PC-9 (cell line): ENCODE measurements at regions not wholly inside any gene's neighbourhood (a gene's known extent, or its start where the extent isn't known, plus 50 kb on each side); places are given as distances from the start of the nearest gene placed in this dataset.
"Not testable (repeated sequence)": the region's sequence is repeated elsewhere in the genome, so short reads cannot be mapped to it uniquely, and the experiment has no call there.

Experiments
- BruUV-seq: library from RNA; stranded (reverse); fragments of 400-500 nt; replicated peaks from 2 replicates; lab custom pipeline; 2021; lab: Mats Ljungman, UMichigan
- CTCF ChIA-PET: fragments of 300-600 bp; sonication (Branson Sonifier 250); formaldehyde crosslinking; loops from one replicate; lab custom pipeline; 2022; ENCODE audit warnings: antibody characterized with exemption; lab: Charles Lee
- POLR2A ChIA-PET: fragments of 300-600 bp; sonication (Branson Sonifier 250); formaldehyde crosslinking; loops from one replicate; lab custom pipeline; 2022; ENCODE audit warnings: antibody characterized with exemption; ENCODE audit not compliant: unreplicated experiment; lab: Charles Lee
- DNase-seq, 2 experiments: peaks; one replicate each; pipeline versions ENCODE4 v3.0.0 to v3.0.0-alpha.2; 2015 to 2022; ENCODE audit warnings: mixed read lengths in 1 of 2
- H2AFZ ChIP-seq: fragments of 200-600 bp; sonication (generic); 2 replicates; pipeline ENCODE4 v1.8.1; 2017; ENCODE audit warnings: antibody characterized with exemption
- H3F3A ChIP-seq: fragments of 200-600 bp; sonication (generic); 2 replicates; pipeline ENCODE4 v1.8.1; 2017; ENCODE audit warnings: antibody characterized with exemption, mild to moderate bottlenecking, low read depth; ENCODE audit not compliant: insufficient read depth
- H3K27ac ChIP-seq: fragments of 200-600 bp; sonication (generic); 2 replicates; pipeline ENCODE4 v1.6.1; 2016; ENCODE audit warnings: mixed run types
- H3K27me3 ChIP-seq: fragments of 200-600 bp; sonication (generic); 2 replicates; pipeline ENCODE4 v1.6.1; 2016; ENCODE audit warnings: low read depth, mixed run types; ENCODE audit not compliant: insufficient read depth
- H3K36me3 ChIP-seq: fragments of 200-600 bp; sonication (generic); 2 replicates; pipeline ENCODE4 v1.6.1; 2016; ENCODE audit warnings: low read depth, mixed run types
- H3K4me1 ChIP-seq: fragments of 200-600 bp; sonication (generic); replicated peaks from 2 replicates; pipeline ENCODE4 v1.6.1; 2016; ENCODE audit warnings: mixed run types; ENCODE audit not compliant: insufficient read depth
- H3K4me2 ChIP-seq: fragments of 200-600 bp; sonication (generic); 2 replicates; pipeline ENCODE4 v1.6.1; 2017; ENCODE audit warnings: mixed run types
- H3K4me3 ChIP-seq: fragments of 200-600 bp; sonication (generic); 2 replicates; pipeline ENCODE4 v1.6.1; 2016; ENCODE audit warnings: mixed run types
- H3K79me2 ChIP-seq: fragments of 200-600 bp; sonication (generic); 2 replicates; pipeline ENCODE4 v1.6.1; 2017; ENCODE audit warnings: low read depth, mixed run types
- H3K9me2 ChIP-seq: fragments of 200-600 bp; sonication (generic); 2 replicates; pipeline ENCODE4 v1.8.1; 2017; ENCODE audit warnings: mild to moderate bottlenecking; ENCODE audit not compliant: insufficient read depth
- H3K9me3 ChIP-seq: fragments of 200-600 bp; sonication (generic); 2 replicates; pipeline ENCODE4 v1.8.1; 2016; ENCODE audit warnings: low read depth; ENCODE audit not compliant: insufficient read depth
- H4K20me1 ChIP-seq: fragments of 200-600 bp; sonication (generic); 2 replicates; pipeline ENCODE4 v1.8.1; 2017; ENCODE audit not compliant: insufficient read depth
- CTCF ChIP-seq: fragments of 200-600 bp; sonication (generic); conservative IDR thresholded peaks from 2 replicates; pipeline ENCODE4 v1.6.1; 2017; ENCODE audit warnings: mixed run types, antibody characterized with exemption, mild to moderate bottlenecking, moderate library complexity
- EZH2 ChIP-seq: fragments of 200-600 bp; sonication (generic); IDR thresholded peaks from 2 replicates; pipeline ENCODE4 v1.8.0; 2017; ENCODE audit warnings: antibody characterized with exemption, low read depth
- intact Hi-C: fragments of 100-400 bp; cut with micrococcal nuclease; formaldehyde crosslinking; loops from one replicate; pipeline ENCODE4 v1.10.0; 2022; ENCODE audit not compliant: unreplicated experiment

- Histone ChIP-seq H3K9me3 (no peaks in the 10 kb centered on the region), H4K20me1 (no peaks in the 10 kb centered on the region), H3F3A (no peaks in the 10 kb centered on the region), H3K4me2 (no peak overlapping the region), H3K4me1 (no peaks in the 10 kb centered on the region), H3K79me2 (no peaks in the 10 kb centered on the region), H3K27ac (no peak overlapping the region), H3K9me2 (no peaks in the 10 kb centered on the region), H2AFZ (no peak overlapping the region), H3K4me3 (no peak overlapping the region), H3K27me3 (no peaks in the 10 kb centered on the region), H3K36me3 (no peaks in the 10 kb centered on the region)
- POLR2A ChIA-PET: no interaction called here
- CTCF ChIA-PET: no interaction called here
- intact Hi-C loops: no loop called here
- BruUV-seq: no TSS peak
- no peak for TF ChIP-seq CTCF
- TF ChIP-seq EZH2: no peak
- DNase-seq: no peak
Observed at GRCh38 chr13:24618011-24618955, 61.9 kb upstream of the ATP12A start.

DNA sequence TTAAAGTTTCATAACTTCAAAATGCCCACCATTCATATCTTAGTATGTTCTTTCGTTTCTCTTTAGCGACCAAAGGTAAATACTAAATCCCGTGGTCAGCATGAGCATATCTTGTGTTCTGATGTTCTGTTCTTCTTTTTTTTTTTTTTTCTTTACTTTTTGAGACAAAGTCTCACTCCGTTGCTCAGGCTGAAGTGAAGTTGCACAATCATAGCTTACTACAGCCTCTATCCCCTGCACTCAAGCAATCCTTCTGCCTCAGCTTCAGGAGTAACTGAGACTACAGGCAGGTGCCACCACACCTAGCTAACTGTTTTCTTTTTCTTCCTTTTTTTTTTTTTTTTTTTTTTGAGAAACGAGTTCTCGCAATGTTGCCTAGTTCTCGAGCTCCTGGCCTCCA, 60.9 kb upstream of the ATP12A start:
- CTCF ChIA-PET: interaction anchor here (0.6 kb wide), 2 partner anchors 12 to 17 kb away, joined by 3 to 5 read pairs; no protein-coding TSS in a partner anchor
- H3K79me2 ChIP-seq: no peaks in the 10 kb centered on the region
- no peak for DNase-seq
- no peaks in the 10 kb centered on the region for H3K9me3 ChIP-seq
- no peaks in the 10 kb centered on the region for H3F3A ChIP-seq
- H2AFZ ChIP-seq: no peak overlapping the region
- no TSS peak for BruUV-seq
- no peak overlapping the region for H3K4me3 ChIP-seq
- no peaks in the 10 kb centered on the region for H3K36me3 ChIP-seq
- no peaks in the 10 kb centered on the region for H3K4me1 ChIP-seq
- intact Hi-C loops: no loop called here
- H3K9me2 ChIP-seq: no peaks in the 10 kb centered on the region
- no peak overlapping the region for H3K27ac ChIP-seq
- H4K20me1 ChIP-seq: no peaks in the 10 kb centered on the region
- no peak overlapping the region for H3K4me2 ChIP-seq
- POLR2A ChIA-PET: interaction anchor here (0.7 kb wide), 1 partner anchor 396 kb away, joined by 5 read pairs; no protein-coding TSS in a partner anchor
- TF ChIP-seq CTCF (no peak), EZH2 (no peak)
- H3K27me3 ChIP-seq: no peaks in the 10 kb centered on the region

DNA sequence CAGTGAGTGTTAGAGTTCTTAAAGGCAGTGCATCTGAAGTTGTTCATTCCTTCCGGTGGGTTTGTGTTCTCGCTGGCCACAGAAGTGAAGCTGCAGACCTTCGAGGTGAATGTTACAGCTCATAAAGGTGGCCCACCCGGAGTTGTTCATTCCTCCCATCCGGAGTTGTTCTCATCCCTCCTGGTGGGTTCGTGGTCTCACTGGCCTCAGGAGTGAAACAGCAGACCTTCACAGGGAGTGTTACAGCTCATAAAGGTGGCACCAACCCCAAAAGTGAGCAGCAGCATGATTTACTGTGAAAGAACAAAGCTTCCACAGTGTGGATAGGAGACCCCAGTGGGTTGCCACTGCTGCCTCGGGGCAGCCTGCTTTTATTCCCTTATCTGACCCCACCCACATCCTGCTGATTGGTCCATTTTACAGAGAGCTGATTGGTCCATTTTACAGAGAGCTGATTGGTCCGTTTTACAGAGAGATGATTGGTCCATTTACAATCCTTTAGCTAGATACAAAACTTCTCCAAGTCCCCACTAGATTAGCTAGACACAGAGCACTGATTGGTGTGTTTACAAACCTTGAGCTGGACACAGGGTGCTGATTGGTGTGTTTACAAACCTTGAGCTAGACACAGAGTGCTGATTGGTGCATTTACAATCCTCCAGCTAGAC, 57.6 kb upstream of the ATP12A start:
- BruUV-seq, H3K9me2 ChIP-seq, H3K36me3 ChIP-seq, H4K20me1 ChIP-seq, intact Hi-C loops, H3K27me3 ChIP-seq, H3K27ac ChIP-seq, H3K79me2 ChIP-seq, H3K9me3 ChIP-seq, H2AFZ ChIP-seq, DNase-seq, H3K4me1 ChIP-seq, H3F3A ChIP-seq, POLR2A ChIA-PET, H3K4me3 ChIP-seq, H3K4me2 ChIP-seq: not testable (repeated sequence)
- CTCF ChIA-PET: interaction anchor here (0.6 kb wide), 1 partner anchor 1576 kb away, joined by 4 read pairs; no protein-coding TSS in a partner anchor
